Lung (tissue), 11 donors: ENCODE measurements at regions not wholly inside any gene's neighbourhood (a gene's known extent, or its start where the extent isn't known, plus 50 kb on each side); places are given as distances from the start of the nearest gene placed in this dataset.

Experiments used
- ATAC-seq: fragments of 200-7000 bp; cut with Tn5 transposase; one replicate; pipeline ENCODE4 v1.9.1; 2020; ENCODE audit warnings: moderate number of reproducible peaks; ENCODE audit not compliant: insufficient read depth, low FRiP score
- DNase-seq, 3 donors: peaks; one replicate each; pipeline ENCODE4 v3.0.0-alpha.2; 2013 to 2017
- H3K27ac ChIP-seq, 2 donors: one replicate each; pipeline ENCODE4 v1.5.1; 2013; ENCODE audit warnings: mild to moderate bottlenecking in 2 of 2, moderate library complexity in 2 of 2, control low read depth in 1 of 2, inconsistent platforms in 1 of 2, low read depth in 1 of 2, low read length in 1 of 2
- H3K27me3 ChIP-seq, 3 donors: one replicate each; pipeline ENCODE4 v1.5.1; 2013; ENCODE audit warnings: low read length in 2 of 3; ENCODE audit not compliant: control insufficient read depth in 3 of 3, insufficient read depth in 3 of 3
- H3K36me3 ChIP-seq, 4 donors: one replicate each; pipeline ENCODE4 v1.5.1; 2013; ENCODE audit warnings: low read length in 4 of 4, mild to moderate bottlenecking in 1 of 4, moderate library complexity in 1 of 4; ENCODE audit not compliant: control insufficient read depth in 4 of 4, insufficient read depth in 4 of 4
- H3K4me1 ChIP-seq, 5 donors: one replicate each; pipeline ENCODE4 v1.5.1; 2013; ENCODE audit warnings: low read length in 5 of 5, mild to moderate bottlenecking in 2 of 5, moderate library complexity in 1 of 5; ENCODE audit not compliant: control insufficient read depth in 5 of 5, insufficient read depth in 5 of 5
- H3K4me3 ChIP-seq: one replicate; pipeline ENCODE4 v1.5.1; 2013; ENCODE audit warnings: mild to moderate bottlenecking, control low read depth, moderate library complexity
- H3K9ac ChIP-seq, 2 donors: one replicate each; pipeline ENCODE4 v1.5.1; 2013; ENCODE audit warnings: low read length in 2 of 2, control low read depth in 1 of 2; ENCODE audit not compliant: insufficient read depth in 1 of 2
- H3K9me3 ChIP-seq, 4 donors: one replicate each; pipeline ENCODE4 v1.5.1; 2013; ENCODE audit warnings: low read length in 3 of 4, mild to moderate bottlenecking in 1 of 4, moderate library complexity in 1 of 4; ENCODE audit not compliant: control insufficient read depth in 4 of 4, insufficient read depth in 3 of 4
- CTCF ChIP-seq: IDR thresholded peaks from 2 replicates; pipeline ENCODE4 v1.5.1; 2012; ENCODE audit warnings: mild to moderate bottlenecking; ENCODE audit errors: control extremely low read depth, extremely low read depth
- WGBS, 2 donors: extraction: QIAGEN DNeasy Blood & Tissue Kit; methylation state at CpG; one replicate each; pipeline ENCODE4 v1.1.7; 2013; 5-methylcytosine and 5-hydroxymethylcytosine counted together
- donor health status: control.
- donor health status: control.
- donor health status: Bipolar disorder and iron deficiency.
- donor health status: healthy.
- donor health status: DM: yes; HTN: yes; CAD: no.

- H3K27ac ChIP-seq: no peak overlapping the region
- no peak overlapping the region for H3K9ac ChIP-seq
- H3K4me1 ChIP-seq: no peaks in the 10 kb centered on the region
- no peak for DNase-seq
- H3K27me3 ChIP-seq: no peaks in the 10 kb centered on the region
- WGBS, 2 donors: 86 to 94% methylated on average over 2 of the region's 2 CpGs
- peaks cover 0 to 2% (median 0%) of the 10 kb centered on the region in 4 donors for H3K9me3 ChIP-seq
- no peak for ATAC-seq
- H3K36me3 ChIP-seq: no peaks in the 10 kb centered on the region
- H3K4me3 ChIP-seq: no peak overlapping the region
- no peak for TF ChIP-seq CTCF
These were observed 223.2 kb upstream of the PCDH17 start for GRCh38 chr13:57408312-57408711.

GRCh38 chr13:57409121-57409520 lies 222.4 kb upstream of the PCDH17 start:
- Histone ChIP-seq H3K4me1 (no peaks in the 10 kb centered on the region), H3K4me3 (no peak overlapping the region), H3K27me3 (no peaks in the 10 kb centered on the region), H3K9ac (no peak overlapping the region), H3K9me3 (peaks cover 0 to 2% (median 0%) of the 10 kb centered on the region in 4 donors), H3K27ac (no peak overlapping the region), H3K36me3 (no peaks in the 10 kb centered on the region)
- ATAC-seq: no peak
- TF ChIP-seq CTCF: no peak
- DNase-seq: no peak

GRCh38 chr13:57409656-57410055 lies 221.9 kb upstream of the PCDH17 start:
- Histone ChIP-seq H3K27ac (no peak overlapping the region), H3K27me3 (no peaks in the 10 kb centered on the region), H3K4me1 (no peaks in the 10 kb centered on the region), H3K36me3 (no peaks in the 10 kb centered on the region), H3K9ac (no peak overlapping the region), H3K9me3 (peaks cover 0 to 2% (median 0%) of the 10 kb centered on the region in 4 donors), H3K4me3 (no peak overlapping the region)
- no peak for TF ChIP-seq CTCF
- WGBS, 2 donors: 93 to 97% methylated on average over 1 of the region's 1 CpG
- DNase-seq: no peak
- no peak for ATAC-seq

- Histone ChIP-seq H3K4me1 (no peaks in the 10 kb centered on the region), H3K27ac (no peak overlapping the region), H3K36me3 (no peaks in the 10 kb centered on the region), H3K9ac (no peak overlapping the region), H3K4me3 (no peak overlapping the region), H3K27me3 (no peaks in the 10 kb centered on the region), H3K9me3 (no peaks in the 10 kb centered on the region)
- no peak for TF ChIP-seq CTCF
- no peak for ATAC-seq
- no peak for DNase-seq
- 72 to 81% methylated on average over 6 of the region's 6 CpGs for WGBS, 2 donors
These were observed 213.4 kb upstream of the PCDH17 start for GRCh38 chr13:57418067-57418677.
